Suprapubic skin (tissue), 3 donors: ENCODE measurements at regions not wholly inside any gene's neighbourhood (a gene's known extent, or its start where the extent isn't known, plus 50 kb on each side); places are given as distances from the start of the nearest gene placed in this dataset.

Experiments used
- POLR2A ChIP-seq, 2 donors: fragments of 450-650 bp; IDR thresholded peaks; one replicate each; pipeline ENCODE4 v1.6.1; 2017; ENCODE audit warnings: antibody characterized with exemption in 2 of 2, mild to moderate bottlenecking in 2 of 2, moderate library complexity in 2 of 2
- TF ChIP-seq, protein P1 (sequence below), 2 donors: fragments of 200-600 bp in 1 of 2; fragments of 450-650 bp in 1 of 2; sonication (generic) in 1 of 2; IDR thresholded peaks; one replicate each; pipeline ENCODE4 v1.5.1; 2016 to 2019; ENCODE audit warnings: antibody characterized with exemption in 2 of 2, mild to moderate bottlenecking in 1 of 2, moderate library complexity in 1 of 2

- TF ChIP-seq POLR2A (IDR thresholded peaks at IDR 0.05), result no peak
- TF ChIP-seq, protein P1, sequence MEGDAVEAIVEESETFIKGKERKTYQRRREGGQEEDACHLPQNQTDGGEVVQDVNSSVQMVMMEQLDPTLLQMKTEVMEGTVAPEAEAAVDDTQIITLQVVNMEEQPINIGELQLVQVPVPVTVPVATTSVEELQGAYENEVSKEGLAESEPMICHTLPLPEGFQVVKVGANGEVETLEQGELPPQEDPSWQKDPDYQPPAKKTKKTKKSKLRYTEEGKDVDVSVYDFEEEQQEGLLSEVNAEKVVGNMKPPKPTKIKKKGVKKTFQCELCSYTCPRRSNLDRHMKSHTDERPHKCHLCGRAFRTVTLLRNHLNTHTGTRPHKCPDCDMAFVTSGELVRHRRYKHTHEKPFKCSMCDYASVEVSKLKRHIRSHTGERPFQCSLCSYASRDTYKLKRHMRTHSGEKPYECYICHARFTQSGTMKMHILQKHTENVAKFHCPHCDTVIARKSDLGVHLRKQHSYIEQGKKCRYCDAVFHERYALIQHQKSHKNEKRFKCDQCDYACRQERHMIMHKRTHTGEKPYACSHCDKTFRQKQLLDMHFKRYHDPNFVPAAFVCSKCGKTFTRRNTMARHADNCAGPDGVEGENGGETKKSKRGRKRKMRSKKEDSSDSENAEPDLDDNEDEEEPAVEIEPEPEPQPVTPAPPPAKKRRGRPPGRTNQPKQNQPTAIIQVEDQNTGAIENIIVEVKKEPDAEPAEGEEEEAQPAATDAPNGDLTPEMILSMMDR (IDR thresholded peaks at IDR 0.05), result no peak
These were observed 89.2 kb upstream of the PELI1 start for GRCh38 chr2:64233376-64233922.
